NCI-H1048 (cell line): ENCODE measurements at regions not wholly inside any gene's neighbourhood (a gene's known extent, or its start where the extent isn't known, plus 50 kb on each side); places are given as distances from the start of the nearest gene placed in this dataset.

Experiments
- DNase-seq: peaks from one replicate; lab custom pipeline; 2025; lab: John Stamatoyannopoulos, UW

GRCh38 chr2:18001671-18002070, 123.2 kb downstream of the KCNS3 start:
- DNase-seq: no peak

DNA sequence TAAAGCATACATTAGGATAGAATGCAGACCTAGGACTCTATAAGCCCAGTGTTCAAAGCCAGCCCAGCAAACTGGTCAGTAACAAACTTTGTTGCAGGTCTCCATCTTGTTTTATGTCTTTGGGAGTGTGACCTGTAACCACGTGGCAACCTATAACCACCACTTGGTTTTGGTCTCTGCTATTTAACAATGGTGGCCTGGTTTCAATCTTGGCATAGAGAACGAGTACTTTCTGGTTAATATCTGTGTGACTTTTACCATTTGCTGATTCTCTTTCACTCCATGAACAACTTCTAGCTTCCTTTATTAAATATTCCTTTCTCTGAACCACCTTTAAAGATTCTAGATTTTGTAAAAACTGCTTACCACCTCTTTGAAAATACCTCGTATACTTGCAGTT, 118.5 kb downstream of the KCNS3 start:
- DNase-seq: no peak

GRCh38 chr2:17995593-17995992, 117.1 kb downstream of the KCNS3 start:
- no peak for DNase-seq
